Panc1 (cell line): ENCODE measurements at regions not wholly inside any gene's neighbourhood (a gene's known extent, or its start where the extent isn't known, plus 50 kb on each side); places are given as distances from the start of the nearest gene placed in this dataset.

ENCODE experiments used
- ATAC-seq: fragments of 200-7000 bp; cut with Tn5 transposase; 2 replicates; pipeline ENCODE4 v1.9.1; 2020; ENCODE audit warnings: mild to moderate bottlenecking, moderate library complexity
- BruUV-seq: library from RNA; stranded (reverse); fragments of 400-500 nt; replicated peaks from 2 replicates; lab custom pipeline; 2021; lab: Mats Ljungman, UMichigan
- CTCF ChIA-PET: fragments of 300-600 bp; sonication (Branson Sonifier 250); formaldehyde crosslinking; loops from one replicate; lab custom pipeline; 2022; ENCODE audit warnings: antibody characterized with exemption; lab: Charles Lee
- POLR2A ChIA-PET: fragments of 300-600 bp; sonication (Branson Sonifier 250); formaldehyde crosslinking; loops from one replicate; lab custom pipeline; 2022; ENCODE audit warnings: antibody characterized with exemption; lab: Charles Lee
- DNase-seq: peaks from one replicate; pipeline ENCODE4 v3.0.0-alpha.2; 2010; ENCODE audit warnings: low read depth, low spot score
- H3K27ac ChIP-seq: 2 replicates; pipeline ENCODE4 v1.5.1; 2011; ENCODE audit warnings: mild to moderate bottlenecking, low read length, inconsistent platforms
- H3K27me3 ChIP-seq: fragments of 200-500 bp; sonication (Bioruptor generic); 2 replicates; pipeline ENCODE4 v1.6.0; 2014; ENCODE audit warnings: low read length, inconsistent platforms; ENCODE audit not compliant: control insufficient read depth, insufficient read depth
- H3K36me3 ChIP-seq: fragments of 200-500 bp; sonication (Bioruptor generic); 2 replicates; pipeline ENCODE4 v1.5.1; 2014; ENCODE audit warnings: inconsistent platforms, mild to moderate bottlenecking, low read length, moderate library complexity; ENCODE audit not compliant: control insufficient read depth, insufficient read depth
- H3K4me1 ChIP-seq: 2 replicates; pipeline ENCODE4 v1.5.1; 2011; ENCODE audit warnings: inconsistent platforms, mild to moderate bottlenecking, low read length, moderate library complexity; ENCODE audit not compliant: control insufficient read depth, insufficient read depth
- H3K4me3 ChIP-seq, 2 experiments: 2 replicates each; pipeline ENCODE4 v1.5.1; 2011 to 2012; ENCODE audit warnings: low read depth in 2 of 2, low read length in 2 of 2, mild to moderate bottlenecking in 2 of 2, inconsistent platforms in 1 of 2, moderate library complexity in 1 of 2
- H3K9me3 ChIP-seq: fragments of 200-500 bp; sonication (Bioruptor generic); 2 replicates; pipeline ENCODE4 v1.5.1; 2014; ENCODE audit warnings: low read depth, mild to moderate bottlenecking, inconsistent platforms, low read length, moderate library complexity; ENCODE audit not compliant: control insufficient read depth, insufficient read depth
- POLR2AphosphoS5 ChIP-seq: IDR thresholded peaks from 2 replicates; pipeline ENCODE4 v1.6.1; 2012; ENCODE audit warnings: mild to moderate bottlenecking, low read depth, low read length, moderate library complexity
- REST ChIP-seq, 2 experiments: IDR thresholded peaks; 2 replicates each; pipeline ENCODE4 v1.6.1; 2011 to 2012; ENCODE audit warnings: low read depth in 2 of 2, control low read depth in 1 of 2, low read length in 1 of 2, mild to moderate bottlenecking in 1 of 2, moderate library complexity in 1 of 2; ENCODE audit not compliant: insufficient read depth in 1 of 2
- SIN3A ChIP-seq: IDR thresholded peaks from 2 replicates; pipeline ENCODE4 v1.6.1; 2012; ENCODE audit warnings: low read depth, mild to moderate bottlenecking, low read length, moderate library complexity, borderline replicate concordance; ENCODE audit not compliant: insufficient read depth
- TCF7L2 ChIP-seq: IDR thresholded peaks from 2 replicates; pipeline ENCODE4 v1.6.1; 2011; ENCODE audit warnings: mild to moderate bottlenecking, low read depth, low read length, inconsistent platforms
- in situ Hi-C: cut with HindIII; loops from 2 replicates; pipeline ENCODE4 v1.10.0; 2016; ENCODE audit warnings: low sequenced_read_pairs, low pct_unique_long_range_greater_than_20kb
- intact Hi-C: fragments of 100-400 bp; cut with micrococcal nuclease; formaldehyde crosslinking; loops from one replicate; pipeline ENCODE4 v1.10.0; 2022; ENCODE audit not compliant: unreplicated experiment
- TF ChIP-seq, protein P1 (sequence below): fragments of 450-650 bp; IDR thresholded peaks from 2 replicates; pipeline ENCODE4 v1.5.1; 2017; ENCODE audit warnings: mild to moderate bottlenecking

DNA sequence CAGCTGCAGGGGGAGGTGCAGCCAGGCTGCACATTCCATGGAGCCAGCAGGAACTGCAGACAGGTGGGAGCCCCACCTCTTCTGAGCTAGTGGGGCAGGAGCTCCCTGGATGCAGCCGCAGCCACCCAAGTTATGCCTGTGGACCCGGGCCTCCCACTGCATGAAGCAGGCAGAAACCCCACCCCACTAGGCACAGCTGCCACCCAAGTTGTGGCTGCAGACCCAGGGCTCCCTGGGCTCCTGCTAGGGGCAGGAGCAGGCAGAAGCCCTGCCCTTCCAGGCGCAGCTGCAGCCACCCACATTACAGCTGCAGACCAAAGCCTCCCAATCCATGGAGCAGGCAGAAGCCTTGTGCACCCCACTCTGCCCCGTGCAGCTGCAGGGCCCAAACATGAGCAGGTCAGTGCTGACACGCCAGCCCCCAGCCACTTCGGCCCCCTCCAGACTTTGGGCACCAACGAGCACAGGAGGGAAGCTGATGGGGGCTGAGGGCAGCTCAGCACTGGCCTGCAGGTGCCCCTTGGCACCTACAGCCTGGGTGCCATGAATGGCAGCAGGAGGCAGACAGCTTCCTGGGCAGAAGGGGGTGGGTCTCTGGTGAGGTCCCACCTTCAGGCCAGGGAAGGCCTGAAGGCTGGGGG is 106.9 kb downstream of the C9orf50 start:
- CTCF ChIA-PET: no interaction called here
- in situ Hi-C loops: no loop called here

DNA sequence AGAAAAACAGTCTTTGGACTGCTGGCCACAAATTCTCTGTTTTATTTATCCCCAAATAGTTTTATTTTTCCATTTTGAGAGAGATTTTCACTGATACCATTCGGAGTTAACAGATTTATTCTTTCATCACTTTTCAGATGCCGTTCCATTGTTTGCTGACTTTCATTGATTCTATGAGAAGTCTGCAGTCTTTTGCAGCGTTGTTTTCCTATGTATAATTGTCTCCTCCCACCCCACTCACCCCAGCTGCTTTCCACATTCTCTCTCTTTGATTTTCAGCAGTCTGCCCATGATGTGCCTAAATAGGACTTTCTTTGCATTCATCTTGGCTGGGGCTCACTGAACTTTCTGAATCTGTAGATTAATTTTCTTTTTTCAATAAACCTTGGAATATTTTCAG is 107.6 kb downstream of the C9orf50 start:
- Histone ChIP-seq H3K27ac (no peak overlapping the region), H3K4me3 (no peak overlapping the region), H3K9me3 (peaks cover 5% of the 10 kb centered on the region; the same call in 1 of the 2 replicates), H3K36me3 (no peaks in the 10 kb centered on the region), H3K4me1 (no peaks in the 10 kb centered on the region), H3K27me3 (no peaks in the 10 kb centered on the region)
- POLR2A ChIA-PET: no interaction called here
- CTCF ChIA-PET: no interaction called here
- ATAC-seq (no peak), DNase-seq (no peak)
- intact Hi-C loops: no loop called here
- in situ Hi-C loops: no loop called here
- TF ChIP-seq POLR2AphosphoS5 (no peak), TCF7L2 (no peak), REST (IDR thresholded peaks at IDR 0.05; ENCODE audit: insufficient read depth in 1 of 2, low read depth in 2 of 2, low read length in 1 of 2) (no peak), SIN3A (no peak)
- TF ChIP-seq, protein P1, sequence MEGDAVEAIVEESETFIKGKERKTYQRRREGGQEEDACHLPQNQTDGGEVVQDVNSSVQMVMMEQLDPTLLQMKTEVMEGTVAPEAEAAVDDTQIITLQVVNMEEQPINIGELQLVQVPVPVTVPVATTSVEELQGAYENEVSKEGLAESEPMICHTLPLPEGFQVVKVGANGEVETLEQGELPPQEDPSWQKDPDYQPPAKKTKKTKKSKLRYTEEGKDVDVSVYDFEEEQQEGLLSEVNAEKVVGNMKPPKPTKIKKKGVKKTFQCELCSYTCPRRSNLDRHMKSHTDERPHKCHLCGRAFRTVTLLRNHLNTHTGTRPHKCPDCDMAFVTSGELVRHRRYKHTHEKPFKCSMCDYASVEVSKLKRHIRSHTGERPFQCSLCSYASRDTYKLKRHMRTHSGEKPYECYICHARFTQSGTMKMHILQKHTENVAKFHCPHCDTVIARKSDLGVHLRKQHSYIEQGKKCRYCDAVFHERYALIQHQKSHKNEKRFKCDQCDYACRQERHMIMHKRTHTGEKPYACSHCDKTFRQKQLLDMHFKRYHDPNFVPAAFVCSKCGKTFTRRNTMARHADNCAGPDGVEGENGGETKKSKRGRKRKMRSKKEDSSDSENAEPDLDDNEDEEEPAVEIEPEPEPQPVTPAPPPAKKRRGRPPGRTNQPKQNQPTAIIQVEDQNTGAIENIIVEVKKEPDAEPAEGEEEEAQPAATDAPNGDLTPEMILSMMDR: no peak
- no TSS peak for BruUV-seq

More for the DNA sequence above, 106.9 kb downstream of the C9orf50 start:
- POLR2A ChIA-PET: no interaction called here
- no peaks in the 10 kb centered on the region for H3K27me3 ChIP-seq
- TF ChIP-seq, protein P1: no peak
- TF ChIP-seq SIN3A: no peak
- TF ChIP-seq TCF7L2: no peak
- no peak for TF ChIP-seq POLR2AphosphoS5
- no peak for TF ChIP-seq REST (IDR thresholded peaks at IDR 0.05; ENCODE audit: insufficient read depth in 1 of 2, low read depth in 2 of 2, low read length in 1 of 2)
- no peak overlapping the region for H3K27ac ChIP-seq
- peaks cover 5% of the 10 kb centered on the region; the same call in 1 of the 2 replicates for H3K9me3 ChIP-seq
- DNase-seq (no peak), ATAC-seq (no peak)
- no peaks in the 10 kb centered on the region for H3K36me3 ChIP-seq
- intact Hi-C loops: no loop called here
- no TSS peak for BruUV-seq
- H3K4me3 ChIP-seq: no peak overlapping the region
- no peaks in the 10 kb centered on the region for H3K4me1 ChIP-seq
